HG03565 (cell line): ENCODE measurements at regions not wholly inside any gene's neighbourhood (a gene's known extent, or its start where the extent isn't known, plus 50 kb on each side); places are given as distances from the start of the nearest gene placed in this dataset.
"Not testable (repeated sequence)": the region's sequence is repeated elsewhere in the genome, so short reads cannot be mapped to it uniquely, and the experiment has no call there.

Experiments used
- ATAC-seq: cut with Tn5 transposase; IDR thresholded peaks from one replicate; pipeline ENCODE4 v1.9.1; 2021; ENCODE audit warnings: mild to moderate bottlenecking, moderate library complexity; ENCODE audit not compliant: unreplicated experiment

DNA sequence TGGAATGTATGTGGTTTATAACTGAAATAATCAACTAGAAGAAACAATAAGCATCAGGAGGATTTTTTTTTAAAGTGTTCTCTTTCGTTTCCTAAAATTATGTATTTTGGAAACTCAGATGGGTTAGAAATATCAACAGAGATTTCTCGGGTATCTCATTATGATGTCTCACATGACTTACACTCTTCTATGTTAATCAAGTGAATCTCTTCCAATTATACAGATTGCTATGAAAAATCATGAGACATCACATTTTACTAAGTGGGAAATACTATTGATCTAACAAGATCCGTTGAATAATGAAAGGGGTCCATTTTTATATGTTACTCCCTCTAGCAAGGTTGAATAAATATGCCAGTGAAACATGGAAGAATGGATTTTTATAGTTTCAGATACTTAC is 54.7 kb upstream of the NRIP1 start:
- no peak for ATAC-seq

DNA sequence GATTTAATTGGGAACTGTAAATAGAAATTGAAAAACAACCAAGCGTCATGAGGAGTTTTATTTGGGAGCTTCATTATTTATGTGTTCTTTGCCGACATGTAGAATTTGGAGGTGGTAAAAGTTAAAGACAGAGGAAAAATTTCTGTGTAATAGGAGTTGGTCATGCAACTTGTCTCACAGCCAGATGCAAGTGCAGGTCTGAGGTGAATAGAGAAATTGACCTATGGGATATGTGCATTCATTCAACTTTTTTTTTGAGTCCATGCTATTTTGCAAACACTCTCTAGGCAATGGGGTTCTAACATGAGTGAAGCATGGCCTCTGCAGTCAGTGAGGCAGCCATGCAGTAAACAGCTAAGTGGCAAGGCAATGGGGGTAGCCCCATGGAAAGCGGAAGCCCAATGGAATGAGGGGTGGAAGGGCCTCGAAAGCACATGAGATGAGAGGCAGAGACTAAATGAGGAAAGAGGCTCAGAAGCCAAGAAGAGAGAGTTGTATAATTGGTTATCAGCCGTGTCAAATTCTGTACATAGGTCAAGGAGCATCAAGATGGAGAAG is 56.4 kb upstream of the NRIP1 start:
- no peak for ATAC-seq

- ATAC-seq: no peak
These were observed 56.9 kb upstream of the NRIP1 start for GRCh38 chr21:15121655-15122120.

- ATAC-seq: no peak
These were observed 57.4 kb upstream of the NRIP1 start for GRCh38 chr21:15122241-15122640.

GRCh38 chr21:15124731-15125130 is 59.9 kb upstream of the NRIP1 start:
- ATAC-seq: no peak

DNA sequence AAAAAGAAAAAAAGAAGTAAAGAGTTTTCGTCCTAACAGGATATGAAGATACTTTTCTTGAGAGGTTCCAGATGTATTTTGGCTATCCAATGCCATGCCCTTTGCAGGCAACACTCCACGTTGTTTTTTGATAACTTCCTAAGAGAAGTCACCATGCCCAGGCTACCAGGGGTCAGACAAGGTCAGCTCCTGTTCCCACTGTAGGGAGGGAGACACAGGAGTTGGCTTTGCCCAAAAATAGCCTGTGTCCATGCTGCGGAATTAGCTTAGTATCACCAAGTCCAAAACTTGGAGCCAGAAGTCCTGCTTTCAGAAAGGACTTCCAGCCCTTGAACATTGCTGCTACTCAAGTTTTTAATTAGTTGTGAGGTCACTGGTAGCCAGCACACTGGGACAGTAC is 62.1 kb upstream of the NRIP1 start:
- ATAC-seq: no peak

GRCh38 chr21:15127437-15127836 is 62.6 kb upstream of the NRIP1 start:
- no peak for ATAC-seq

- no peak for ATAC-seq
These were observed 63.5 kb upstream of the NRIP1 start for GRCh38 chr21:15128267-15128666.

DNA sequence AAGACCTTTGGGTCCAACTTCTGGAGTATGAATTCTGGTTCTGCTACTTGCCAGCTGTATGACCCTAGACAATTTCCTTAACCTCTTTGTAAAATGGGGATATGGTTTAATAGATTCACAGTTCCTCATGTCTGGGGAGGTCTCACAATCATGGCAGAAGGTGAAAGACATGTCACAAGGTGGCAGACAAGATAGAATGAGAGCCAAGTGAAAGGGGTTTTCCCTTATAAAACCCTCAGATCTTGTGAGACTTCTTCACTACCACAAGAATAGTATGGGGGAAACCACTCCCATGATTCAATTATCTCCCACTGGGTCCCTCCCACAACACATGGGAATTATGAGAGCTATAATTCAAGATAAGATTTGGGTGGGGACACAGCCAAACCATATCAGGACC is 63.9 kb upstream of the NRIP1 start:
- ATAC-seq: not testable (repeated sequence)

GRCh38 chr21:15130326-15130725 is 65.5 kb upstream of the NRIP1 start:
- no peak for ATAC-seq

- no peak for ATAC-seq
These were observed 66.0 kb upstream of the NRIP1 start for GRCh38 chr21:15130751-15131150.

DNA sequence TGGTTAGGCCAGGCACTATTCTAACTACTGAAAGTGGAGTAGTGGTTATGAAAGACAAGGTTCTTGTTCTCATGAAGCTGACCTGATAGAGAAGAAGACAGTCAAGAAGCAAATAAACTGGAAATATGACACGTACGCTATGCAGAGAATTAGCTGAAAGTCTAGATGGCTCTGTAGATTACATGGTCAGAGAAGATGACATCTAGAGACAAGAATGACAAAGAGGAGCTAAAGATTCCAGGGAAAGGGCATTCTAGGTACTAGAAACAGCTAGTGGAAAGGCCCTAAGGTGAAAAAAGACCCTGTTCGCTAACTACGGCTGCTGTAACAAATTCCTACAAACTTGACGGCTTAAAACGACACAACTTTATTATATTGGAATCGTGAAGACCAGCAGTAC is 68.0 kb upstream of the NRIP1 start:
- ATAC-seq: no peak

- ATAC-seq: no peak
These were observed 70.1 kb upstream of the NRIP1 start for GRCh38 chr21:15134701-15135470.

GRCh38 chr21:15135867-15136629 is 71.2 kb upstream of the NRIP1 start:
- no peak for ATAC-seq

DNA sequence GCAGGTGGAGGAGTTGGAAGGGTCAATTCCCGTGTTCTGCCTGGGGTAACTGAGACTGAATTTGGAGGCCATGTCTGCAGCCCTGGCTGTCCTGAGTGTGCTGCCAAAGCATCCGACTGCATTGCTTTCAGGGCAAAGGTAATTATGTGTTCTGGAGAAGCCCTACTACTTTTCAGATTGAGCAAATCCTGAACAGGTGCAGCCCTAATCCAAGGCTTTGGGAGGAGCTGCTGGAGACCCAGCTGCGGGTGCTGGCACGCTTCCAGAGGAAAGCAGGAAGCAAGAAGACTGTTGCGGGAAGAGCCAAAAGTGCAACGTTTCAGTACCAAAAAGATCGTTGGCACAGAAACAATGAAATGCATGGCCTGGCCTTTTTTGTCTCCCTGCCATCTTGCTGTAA is 73.7 kb upstream of the NRIP1 start:
- ATAC-seq: no peak

- no peak for ATAC-seq
These were observed 75.1 kb upstream of the NRIP1 start for GRCh38 chr21:15139898-15140297.

GRCh38 chr21:15140321-15141019 is 75.7 kb upstream of the NRIP1 start:
- ATAC-seq: no peak

- no peak for ATAC-seq
These were observed 76.6 kb upstream of the NRIP1 start for GRCh38 chr21:15141261-15141970.

DNA sequence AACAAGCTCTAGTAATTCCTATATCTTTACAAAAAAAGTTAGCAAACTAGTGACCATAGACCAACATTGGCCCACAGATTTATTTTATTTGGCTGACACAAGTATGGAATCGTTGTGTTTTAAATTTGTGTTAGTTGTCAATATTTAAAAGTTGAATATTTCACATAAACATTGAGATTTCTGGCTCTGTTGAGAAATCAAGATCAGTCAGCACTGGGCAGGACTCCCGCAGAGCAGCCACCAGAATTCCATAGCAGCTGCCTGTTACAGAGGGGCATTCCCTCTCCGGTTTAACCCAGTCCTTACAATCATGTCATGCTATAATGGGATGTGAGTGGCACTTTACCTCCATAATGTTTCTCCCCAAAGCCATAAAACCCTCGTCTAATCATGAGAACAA is 79.2 kb upstream of the NRIP1 start:
- no peak for ATAC-seq

- no peak for ATAC-seq
These were observed 83.6 kb upstream of the NRIP1 start for GRCh38 chr21:15148437-15148836.
